ENCODE measurements at regions not wholly inside any gene's neighbourhood (a gene's known extent, or its start where the extent isn't known, plus 50 kb on each side); places are given as distances from the start of the nearest gene placed in this dataset.
"Not testable (repeated sequence)": the region's sequence is repeated elsewhere in the genome, so short reads cannot be mapped to it uniquely, and the experiment has no call there.

DNA sequence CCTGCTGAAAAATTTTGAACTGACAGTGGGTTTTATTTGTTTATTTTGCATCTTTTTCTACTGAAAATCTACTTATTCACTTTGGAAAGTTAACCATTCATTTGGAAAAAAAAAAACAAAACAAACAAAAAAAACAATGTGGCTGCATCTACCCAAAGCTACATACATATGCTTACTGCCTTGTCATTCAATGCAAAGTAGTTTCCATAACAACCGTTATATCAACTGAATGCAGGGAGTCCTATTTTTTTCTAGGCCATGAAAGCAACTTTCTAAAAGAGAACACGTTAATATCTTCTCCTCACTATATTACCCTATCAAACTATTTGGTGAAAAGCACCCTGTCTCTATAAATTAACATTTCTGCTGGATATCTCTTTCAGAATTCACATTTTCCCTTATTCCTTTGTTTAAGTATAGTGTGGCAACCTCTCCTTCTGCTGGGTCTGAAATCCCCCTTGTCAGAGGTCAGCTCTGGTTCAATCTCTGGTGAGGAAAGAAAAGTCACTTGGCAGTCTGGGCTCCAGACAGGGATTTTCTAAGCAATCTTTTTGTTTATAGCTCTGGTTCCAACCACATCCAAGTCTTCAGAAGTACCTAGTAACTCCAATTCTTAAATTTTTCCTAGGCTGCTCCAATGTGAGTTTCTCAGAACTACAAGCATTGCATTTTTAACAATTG lies 528.4 kb upstream of the TOM1L1 start:
- DNase-seq = no peak

DNA sequence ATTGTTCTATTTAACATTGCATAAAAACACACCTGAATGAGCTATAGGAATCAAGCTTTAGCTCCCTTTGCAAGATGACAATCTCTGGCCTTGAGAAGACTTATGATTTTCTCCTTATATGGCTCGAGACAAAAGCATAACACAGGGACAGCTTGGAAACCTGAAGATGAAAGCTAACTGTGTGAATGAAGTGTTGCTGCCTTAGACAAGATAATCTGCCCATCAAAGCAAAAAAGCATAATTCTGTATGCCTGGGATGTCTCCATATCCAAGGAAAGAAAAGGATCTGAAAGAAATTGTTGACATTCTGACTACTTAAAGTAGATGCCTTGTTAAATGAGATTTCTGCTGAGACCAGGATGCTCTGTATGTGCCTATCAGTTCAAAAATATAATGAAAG lies 526.7 kb upstream of the TOM1L1 start:
- DNase-seq = no peak

DNA sequence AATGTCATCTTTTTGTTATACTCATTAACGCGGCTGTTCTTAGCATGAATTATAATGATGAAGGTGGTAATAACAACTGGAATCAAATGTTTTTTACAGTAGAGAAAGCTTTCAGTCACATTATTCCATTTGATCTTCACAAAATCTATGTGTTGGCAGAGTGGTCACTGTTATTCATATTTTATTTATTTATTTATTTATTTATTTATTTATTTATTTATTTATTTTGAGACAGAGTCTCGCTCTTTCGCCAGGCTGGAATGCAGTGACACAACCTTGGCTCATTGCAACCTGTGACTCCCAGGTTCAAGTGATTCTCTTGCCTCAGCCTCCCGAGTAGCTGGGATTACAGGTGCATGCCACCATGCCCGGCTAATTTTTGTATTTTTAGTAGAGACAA lies 524.2 kb upstream of the TOM1L1 start:
- DNase-seq = not testable (repeated sequence)

DNA sequence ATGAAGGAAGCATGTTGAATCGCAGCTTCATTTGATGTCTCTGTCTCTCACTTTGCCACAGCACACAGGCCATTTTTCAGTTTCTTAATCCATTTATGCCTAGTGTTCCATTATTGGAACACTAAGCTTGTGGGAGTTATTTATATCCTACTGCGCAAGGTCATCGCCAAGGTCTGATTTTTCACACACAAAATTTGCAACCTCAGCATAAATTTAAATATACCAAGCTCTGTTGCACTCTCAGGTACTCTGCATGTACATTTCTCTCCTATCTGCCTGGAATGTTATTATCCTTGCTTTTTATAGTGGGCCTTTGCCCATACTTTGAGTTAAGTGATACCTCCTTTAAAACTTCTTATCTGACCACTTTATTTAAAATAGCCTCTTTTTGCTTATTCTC lies 519.2 kb upstream of the TOM1L1 start:
- no peak for DNase-seq

DNA sequence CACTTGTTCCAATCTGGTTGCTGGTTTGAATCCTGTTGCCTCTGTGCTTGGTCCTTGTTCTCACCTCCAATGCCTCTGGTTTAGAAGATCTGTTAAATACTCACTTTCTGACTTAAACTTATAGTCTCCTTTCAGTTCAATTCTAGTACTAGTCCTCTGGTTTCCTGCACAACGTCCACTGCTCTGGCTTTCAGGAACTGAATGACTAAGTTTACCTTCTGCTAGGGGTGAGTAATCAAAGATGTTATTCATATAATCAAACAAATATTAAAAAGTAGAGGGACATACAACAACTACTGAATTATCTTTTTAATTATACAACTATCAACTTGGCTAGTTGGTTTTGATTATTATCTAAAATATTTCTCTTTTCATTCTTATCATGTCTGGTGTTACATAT lies 496.4 kb upstream of the TOM1L1 start:
- no peak for DNase-seq

DNA sequence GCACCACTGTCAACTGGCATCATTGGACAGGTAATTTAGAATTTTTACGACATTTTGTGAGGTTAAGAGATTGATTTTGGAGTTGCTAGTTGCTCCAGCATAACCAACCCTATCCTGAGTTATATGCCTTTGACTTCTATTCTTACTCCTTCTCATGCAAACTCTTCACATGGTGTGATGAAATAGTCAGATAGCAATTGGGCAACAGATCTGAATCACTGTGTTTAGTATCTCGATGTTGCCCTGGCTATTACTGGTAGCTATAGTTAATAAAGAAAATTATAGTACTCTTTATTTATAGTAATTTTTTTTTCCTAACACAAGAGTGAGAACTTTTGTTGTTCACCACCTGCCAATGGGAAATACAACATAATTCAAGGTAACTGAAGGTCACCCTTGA lies 494.8 kb upstream of the TOM1L1 start:
- no peak for DNase-seq

DNA sequence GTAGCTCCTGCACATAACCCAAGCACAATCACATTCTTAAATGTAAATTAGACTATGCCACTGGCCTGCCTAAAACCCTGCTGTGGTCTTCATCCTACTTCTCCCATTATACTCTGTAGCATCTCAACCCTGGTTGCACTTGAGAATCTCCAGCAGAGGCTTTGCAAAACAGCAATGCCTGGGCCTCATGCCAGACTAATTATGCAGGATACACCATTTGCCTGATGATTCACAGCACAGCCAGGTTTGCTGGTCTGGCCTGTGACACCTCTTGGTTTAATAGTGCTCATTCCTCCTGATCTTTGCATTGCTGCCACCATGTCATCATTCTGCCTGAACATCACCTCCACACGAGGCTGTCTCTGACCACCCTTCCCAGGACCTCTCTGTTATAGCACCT lies 491.9 kb upstream of the TOM1L1 start:
- no peak for DNase-seq

DNA sequence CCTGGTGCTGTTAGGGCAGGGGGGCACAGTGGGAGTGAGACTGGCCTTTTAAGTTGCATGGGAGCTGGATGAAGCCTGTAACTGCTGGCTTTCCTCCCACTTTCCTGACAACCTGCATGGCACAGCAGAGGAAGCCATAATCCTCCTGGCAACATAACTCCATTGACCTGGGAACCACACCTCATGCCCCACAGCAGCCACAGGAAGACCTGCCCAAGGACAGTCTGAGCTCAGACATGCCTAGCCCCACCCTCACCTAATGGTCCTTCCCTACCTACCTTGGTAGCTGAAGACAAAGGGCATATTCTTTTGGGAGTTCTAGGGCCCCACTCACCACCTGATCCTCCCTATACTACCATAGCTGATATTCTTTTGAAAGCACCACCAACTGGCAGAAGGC lies 482.2 kb upstream of the TOM1L1 start:
- no peak for DNase-seq

DNA sequence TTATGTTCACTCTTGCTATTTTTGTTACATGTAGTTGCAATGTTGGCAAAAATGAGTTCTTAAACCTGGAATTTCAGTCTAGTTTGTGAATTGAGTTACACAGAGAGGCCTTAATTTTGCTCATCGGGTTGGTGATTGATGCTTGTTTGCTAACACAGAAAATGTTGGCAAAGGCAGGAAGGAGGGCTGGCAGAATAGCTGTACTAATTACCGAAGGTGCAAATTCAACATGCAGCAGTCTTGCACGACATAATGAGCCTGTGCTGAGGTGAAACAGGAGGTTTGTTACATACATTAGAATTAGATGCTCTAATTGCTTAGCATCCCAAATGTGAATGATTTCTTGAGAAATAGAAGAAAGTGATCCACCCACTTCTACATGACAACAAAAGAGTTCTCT lies 475.0 kb upstream of the TOM1L1 start:
- no peak for DNase-seq

DNA sequence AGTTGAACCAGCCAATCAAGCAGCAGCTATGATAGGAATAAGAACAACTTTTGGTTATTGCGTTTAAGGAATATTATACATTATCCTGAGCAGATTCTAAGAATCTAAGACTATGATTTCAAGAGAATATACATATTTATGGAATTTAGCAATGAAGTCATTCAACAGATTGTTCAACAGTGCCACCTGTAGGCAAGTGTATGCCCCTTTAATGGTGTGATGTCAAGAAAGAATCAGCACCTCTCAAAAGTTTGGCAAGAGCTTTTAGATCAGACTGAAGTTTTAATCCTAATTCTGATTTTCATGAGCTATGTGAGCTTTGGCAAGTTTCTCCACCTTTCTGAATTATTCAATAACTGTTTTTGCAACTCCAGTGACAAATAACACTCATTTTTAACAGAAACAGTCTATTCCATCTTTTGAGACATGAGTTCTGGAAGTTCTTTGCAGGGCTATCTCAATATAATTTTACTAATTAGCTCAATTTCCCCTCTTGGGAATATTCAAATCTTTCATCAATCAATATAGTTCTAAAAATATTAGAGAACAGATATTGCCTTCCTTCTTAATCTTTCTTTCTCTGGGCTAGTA lies 474.3 kb upstream of the TOM1L1 start:
- peak in 2 of 3 donors; percentile 0 to 20 for DNase-seq

DNA sequence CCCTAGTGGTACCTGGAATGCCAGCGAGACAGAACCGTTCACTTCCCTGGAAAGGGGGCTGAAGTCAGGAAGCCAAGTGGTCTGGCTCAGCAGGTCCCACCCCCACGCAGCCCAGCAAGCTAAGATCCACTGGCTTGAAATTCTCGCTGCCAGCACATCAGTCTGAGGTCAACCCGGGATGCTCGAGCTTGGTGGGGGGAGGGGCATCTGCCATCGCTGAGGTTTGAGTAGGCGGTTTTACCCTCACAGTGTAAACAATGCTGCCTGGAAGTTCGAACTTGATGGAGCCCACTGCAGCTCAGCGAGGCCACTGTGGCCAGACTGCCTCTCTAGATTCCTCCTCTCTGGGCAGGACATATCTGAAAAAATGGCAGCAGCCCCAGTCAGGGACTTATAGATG lies 464.7 kb upstream of the TOM1L1 start:
- no peak for DNase-seq

DNA sequence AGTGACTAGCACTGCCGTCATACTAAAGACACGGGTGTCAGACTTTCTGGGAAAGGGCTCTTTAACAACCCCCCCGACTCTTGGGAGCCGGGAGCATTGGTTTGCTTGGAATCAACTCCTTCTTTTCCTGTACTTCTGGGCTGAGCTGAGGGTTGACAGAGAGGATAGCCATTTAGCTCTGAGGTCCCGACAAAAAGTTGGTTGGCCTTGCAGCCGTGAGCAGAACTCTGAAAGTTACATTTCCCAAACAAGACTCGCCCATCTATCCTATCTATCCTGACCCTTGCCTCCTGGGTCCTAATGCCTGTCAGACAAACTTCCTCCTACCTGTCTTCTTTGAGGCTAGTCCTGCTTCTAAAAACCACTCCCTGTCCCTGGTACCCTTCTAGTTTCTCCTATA lies 460.8 kb upstream of the TOM1L1 start:
- DNase-seq = no peak

DNA sequence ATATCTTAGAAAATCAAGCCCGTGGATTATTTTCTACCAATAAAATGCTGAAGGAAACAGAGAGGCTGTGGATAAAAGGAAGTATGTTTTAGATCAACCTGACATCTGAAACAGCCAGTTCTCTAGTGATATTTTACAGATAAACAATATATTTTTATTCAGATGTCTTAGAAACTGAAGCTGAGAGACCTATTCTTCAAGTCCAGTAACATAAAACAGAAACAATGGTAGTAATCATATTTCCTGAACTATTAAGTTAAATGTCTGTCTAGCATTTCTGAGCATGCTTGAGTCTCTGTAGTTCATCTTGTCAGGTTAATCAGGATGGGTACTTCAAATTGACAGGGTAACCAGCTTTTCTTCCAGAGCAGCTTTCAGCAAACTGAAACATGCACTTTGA lies 449.6 kb upstream of the TOM1L1 start:
- DNase-seq = no peak

DNA sequence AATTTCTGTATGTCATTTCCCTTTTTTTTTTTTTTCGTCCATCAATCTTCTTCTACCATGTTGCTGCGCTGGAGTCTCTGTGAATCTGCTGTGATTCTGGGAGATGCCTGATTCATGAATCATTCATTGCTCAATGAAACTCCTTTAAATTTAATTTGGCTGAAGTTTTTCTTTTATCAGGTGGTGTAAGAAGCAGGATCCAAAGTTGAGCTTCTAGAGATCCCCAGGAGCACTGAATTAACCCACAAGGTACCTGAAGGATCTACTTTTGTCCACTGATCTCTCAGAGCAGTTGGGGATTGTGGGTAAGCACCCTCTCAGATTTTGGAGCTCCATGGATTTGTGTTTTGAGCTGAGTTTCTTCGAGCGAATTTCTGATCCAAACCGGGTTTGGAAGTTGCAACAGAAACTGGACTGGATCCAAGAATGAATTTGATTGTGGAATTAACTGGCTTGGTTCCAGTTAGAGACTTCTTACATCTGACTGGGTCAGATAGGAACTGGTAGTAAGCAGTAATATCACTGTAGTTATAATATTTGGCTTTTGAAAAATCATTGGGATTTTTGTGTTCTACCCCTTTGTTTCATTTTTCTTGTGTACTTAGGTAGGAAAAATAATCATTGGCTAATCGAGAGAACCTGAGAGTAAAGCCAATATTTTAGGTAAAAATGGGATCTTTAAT lies 447.8 kb upstream of the TOM1L1 start:
- no peak for DNase-seq

DNA sequence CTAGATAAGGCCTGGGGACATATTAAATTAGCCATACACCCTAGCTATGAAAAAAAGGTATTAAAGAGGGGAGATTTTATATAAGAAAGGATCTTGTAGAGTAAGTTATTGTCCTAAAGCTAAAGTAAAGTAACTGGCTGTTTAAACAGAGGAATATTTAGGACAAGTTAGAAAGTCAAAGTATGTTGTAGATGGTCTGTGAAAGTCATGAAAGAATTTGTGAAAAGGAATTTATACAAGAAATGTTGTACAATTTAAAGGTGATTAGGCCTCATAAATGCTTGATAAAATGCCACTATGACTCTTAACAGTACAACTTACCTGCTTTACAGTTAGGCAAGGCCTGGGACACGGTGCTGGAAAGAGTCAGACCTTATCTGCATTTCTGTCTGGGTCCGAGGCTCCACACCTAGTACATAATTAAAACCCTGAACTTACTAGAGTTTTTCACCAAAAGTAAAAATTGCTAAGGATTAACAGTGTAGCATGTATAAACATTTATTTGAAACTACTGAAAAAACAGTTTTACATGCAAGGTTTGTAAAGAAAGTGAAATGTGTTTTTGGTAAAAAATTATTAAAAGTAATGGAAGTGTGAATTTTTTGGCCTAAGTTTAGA lies 445.3 kb upstream of the TOM1L1 start:
- no peak for DNase-seq

DNA sequence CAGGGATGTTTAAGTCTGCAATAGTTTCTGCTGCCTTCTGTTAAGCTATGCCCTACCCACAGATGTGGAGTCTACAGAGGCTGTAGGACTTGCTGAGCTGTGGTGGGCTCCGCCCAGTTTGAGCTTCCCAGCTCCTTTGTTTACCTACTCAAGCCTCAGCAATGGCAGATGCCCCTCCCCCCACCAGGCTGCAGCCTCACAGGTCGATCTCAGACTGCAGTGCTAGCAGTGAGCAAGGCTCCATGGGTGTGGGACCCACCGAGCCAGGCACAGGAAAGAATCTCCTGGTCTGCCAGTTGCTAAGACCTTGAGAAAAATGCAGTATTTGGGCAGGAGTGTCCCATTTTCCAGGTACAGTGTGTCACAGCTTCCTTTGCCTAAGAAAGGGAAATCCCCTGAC lies 435.2 kb upstream of the TOM1L1 start:
- DNase-seq = not testable (repeated sequence)

DNA sequence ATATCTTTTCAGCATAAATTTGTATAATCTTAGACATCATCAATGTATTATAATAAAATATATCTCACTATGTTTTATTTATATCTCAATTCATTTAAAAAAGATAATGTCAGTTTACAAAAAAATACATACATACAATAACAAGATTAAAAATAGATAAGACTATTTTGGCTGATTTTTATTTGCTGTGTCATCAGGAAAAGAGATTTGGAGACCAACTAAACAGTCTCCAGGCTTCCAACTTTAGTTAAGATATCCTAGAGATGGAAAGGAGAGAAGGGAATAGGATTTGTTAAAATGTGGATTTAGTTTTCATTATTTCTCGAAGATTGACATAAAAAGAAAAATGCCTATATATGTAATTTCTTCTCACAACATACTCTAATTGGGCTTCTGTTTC lies 433.8 kb upstream of the TOM1L1 start:
- no peak for DNase-seq

DNA sequence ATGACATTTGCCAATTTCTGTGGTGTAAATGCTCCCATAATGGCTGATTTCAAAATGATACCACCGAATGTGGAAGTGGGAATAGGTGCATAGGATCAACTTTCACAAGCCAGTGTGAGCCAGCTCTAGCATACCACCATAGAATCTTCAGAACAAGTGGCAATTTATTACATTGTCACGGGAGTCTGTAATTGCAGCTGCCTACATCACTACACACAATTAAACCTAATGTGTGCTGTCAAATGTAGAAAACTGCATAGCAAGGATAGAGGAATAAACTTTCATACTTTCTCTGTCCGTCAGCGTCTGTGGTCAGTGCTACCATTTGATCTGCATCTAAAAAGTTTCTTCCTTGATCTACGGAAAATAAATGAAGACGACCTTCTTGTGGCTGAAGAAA lies 417.8 kb upstream of the TOM1L1 start:
- DNase-seq = no peak

DNA sequence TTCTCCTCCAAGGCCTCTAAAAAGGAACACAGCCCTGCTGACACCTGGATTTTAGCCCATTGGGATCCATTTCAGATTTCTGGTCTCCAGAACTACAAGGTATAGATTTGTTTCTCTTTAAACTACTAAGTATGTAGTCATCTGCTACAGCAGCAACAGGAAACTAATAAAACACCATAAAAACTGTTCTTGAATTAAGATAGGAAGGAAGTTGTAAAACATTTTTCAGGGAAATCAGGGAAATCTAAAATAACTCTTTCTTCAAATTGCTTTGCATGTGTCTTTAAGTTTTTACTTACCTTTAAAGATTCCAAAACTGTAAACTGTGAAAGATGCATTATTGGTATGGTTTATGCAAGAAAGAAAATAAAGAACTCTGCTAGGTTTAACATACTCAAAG lies 407.0 kb upstream of the TOM1L1 start:
- no peak for DNase-seq

DNA sequence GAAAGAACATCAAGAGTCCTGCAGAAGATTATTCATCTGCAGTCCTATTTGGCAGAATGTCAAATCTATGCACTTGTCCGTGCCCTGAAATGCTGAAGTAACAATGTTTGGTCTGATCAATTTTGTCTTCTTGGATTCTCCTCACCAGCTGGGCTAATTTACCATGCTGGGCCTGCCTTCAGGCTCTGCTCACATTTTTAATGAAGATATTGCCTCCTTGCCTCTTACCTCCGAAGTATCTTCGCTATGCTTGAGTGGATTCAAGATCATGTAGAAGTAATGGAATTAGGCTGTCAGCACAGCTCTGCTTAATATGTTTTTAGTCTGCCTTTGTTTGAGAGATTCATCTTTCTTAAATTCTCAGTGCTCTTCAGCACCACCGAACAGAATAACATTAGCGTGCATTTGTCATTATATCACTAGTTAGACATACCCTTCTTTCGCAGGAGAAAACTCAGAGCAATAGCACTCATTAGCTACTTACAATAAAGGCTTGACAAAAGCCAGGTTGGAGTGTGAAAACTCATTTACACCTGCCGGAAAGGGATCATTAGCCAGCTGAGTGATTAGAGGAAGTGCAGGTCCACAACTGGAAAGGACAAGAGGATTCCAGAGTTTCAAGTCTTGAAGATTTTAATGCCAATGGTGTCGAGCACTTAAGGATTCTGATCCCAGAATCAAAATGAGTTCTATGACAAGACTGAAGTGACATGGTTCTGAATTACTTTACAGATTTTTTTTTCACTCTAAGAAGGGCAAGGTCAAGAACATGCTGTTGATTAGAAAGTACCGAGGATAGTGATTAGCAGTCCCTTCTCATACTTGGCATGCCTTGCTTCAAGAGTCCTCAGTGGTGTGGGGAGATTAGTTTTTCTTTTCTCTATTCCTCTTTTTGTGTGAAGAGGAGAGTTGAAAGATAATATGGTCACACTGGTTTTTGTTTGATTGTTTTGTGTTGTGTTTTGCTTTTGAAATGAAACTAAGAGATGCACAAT lies 405.6 kb upstream of the TOM1L1 start:
- no peak for DNase-seq

DNA sequence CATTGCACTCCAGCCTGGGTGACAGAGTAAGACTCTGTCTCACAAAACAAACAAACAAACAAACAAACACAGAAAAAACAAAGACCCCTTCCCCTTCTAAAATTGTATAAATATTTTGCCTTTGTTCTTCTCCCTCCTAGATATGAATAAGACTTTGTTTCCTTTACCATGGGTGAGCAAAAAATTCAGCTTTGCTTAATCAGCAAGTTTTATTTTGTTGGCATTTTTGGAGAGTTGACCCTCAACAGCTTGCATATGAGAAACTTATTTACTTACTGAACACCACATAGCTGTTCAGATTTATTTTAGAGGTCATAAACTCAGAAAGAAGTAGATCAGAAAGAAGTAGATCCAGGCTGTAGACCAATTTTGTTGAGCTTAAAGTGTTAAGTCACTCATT lies 395.2 kb upstream of the TOM1L1 start:
- DNase-seq = no peak

DNA sequence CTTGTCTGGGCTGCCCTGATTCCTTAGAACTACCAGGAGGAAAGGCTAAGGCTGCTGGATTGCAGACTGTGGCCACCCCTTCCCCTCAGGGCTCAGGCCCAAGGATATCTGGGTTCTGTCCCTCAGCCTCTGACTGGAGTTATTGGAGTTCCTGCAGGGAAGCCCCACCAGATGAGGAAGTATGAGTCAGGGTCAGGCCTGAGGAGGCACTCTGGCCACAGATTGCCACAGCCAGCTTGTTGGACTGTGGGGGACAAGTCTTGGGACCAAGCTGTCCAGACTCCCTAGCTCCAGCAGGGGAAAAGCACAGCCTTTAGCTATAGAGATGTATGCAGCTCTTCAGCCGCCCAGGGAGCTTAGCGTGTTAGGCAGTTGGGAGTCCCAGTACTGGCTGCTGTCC lies 381.9 kb upstream of the TOM1L1 start:
- peak in 1 of 3 donors; percentile 14 for DNase-seq

DNA sequence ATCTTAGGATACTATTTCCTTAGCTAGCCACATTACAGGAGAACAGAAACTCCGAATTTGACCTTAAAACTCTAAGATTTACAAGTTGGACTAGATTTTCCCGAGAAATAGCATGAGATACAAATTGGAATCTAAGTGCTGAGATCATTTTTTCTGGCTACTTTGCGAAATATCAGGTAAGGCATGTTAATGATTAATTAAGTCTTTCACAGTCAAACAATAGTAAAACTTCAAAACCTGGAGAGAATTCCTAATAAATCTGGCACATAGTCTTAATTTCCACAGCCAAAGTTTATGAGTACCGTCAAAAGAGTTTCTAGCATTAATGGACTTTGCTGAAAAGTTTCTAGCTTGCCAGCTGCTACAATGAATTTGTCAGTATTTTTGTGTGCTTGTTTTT lies 379.5 kb upstream of the TOM1L1 start:
- DNase-seq = no peak
